ENCODE measurements at regions not wholly inside any gene's neighbourhood (a gene's known extent, or its start where the extent isn't known, plus 50 kb on each side); places are given as distances from the start of the nearest gene placed in this dataset.
"Not testable (repeated sequence)": the region's sequence is repeated elsewhere in the genome, so short reads cannot be mapped to it uniquely, and the experiment has no call there.

DNA sequence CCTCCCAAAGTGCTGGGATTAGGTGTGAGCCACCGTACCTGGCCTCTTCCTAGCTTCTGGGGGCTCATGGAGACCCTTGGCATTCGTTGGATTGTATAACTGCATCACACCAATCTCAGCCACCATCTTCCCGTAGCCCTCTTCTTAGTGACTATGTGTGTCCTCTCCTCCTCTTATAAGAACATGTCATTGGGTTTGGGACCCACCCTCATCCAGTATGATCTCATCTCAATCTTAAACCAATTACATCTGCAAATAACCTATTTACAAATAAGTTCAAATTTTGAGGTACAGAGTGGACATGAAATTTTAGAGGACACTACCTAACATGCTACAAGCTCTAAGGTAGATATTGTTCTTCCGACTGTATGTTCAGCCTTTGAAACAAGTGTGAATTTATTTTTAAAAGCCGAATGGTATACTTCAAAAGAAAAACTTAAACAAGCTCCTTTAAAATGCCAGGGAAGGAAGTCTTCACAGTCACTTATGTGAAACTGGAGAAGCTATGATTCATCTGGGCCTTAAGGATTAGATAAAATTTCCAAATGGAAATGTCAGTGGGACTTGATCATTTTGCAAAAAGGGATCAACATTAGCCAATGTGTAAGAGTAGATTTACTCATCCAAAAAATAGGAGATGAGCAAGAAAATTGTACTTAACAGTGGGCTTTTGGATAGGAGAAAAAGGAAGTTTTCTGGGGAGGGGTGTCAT, 225.7 kb downstream of the MEX3B start:
- DNase-seq = no peak

DNA sequence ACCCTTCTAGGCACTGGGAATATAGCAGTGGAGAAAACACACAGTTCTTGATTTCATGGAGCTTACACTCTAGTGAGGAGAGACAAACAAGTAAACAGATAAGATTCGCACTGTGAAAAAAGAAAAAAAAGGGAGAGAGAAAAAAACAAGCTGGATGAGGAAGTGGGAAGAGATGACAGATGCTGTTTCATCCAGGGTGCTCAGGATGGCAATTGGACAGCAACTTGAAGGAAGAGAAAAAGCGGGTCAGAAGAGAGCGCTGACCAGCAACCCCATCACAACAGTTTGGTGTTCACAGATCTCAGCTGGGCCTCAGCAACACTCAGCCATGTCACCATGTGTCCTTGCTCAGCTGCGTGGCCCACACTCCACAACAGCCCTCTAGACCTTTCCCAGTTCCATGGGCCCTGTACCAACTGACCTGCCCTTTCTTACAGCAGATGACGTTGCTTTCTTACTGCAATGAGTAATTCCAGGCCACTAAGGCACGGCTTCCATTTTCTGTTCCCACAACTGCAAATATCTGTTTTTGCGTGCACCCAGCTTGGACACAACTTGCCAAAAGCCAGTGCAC, 230.8 kb downstream of the MEX3B start:
- DNase-seq = no peak

DNA sequence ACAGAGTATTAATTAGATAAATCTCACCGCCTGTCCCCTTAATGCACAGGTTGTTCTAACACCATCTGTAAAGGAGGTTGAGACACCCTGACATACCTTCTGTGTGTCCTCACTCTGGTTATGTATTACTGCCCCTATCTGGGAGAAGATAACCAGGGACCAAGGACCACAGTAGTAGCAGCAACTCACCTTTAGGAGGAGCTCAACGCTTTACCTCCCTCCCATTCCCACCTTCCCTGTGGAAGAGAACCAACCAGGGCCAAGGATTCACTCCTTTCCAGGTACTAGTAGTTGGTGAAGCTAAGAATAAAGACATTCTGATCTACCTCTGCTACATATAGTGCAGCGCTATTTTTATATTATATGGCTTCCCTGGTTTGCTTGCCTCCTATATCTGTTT, 232.6 kb downstream of the MEX3B start:
- no peak for DNase-seq

DNA sequence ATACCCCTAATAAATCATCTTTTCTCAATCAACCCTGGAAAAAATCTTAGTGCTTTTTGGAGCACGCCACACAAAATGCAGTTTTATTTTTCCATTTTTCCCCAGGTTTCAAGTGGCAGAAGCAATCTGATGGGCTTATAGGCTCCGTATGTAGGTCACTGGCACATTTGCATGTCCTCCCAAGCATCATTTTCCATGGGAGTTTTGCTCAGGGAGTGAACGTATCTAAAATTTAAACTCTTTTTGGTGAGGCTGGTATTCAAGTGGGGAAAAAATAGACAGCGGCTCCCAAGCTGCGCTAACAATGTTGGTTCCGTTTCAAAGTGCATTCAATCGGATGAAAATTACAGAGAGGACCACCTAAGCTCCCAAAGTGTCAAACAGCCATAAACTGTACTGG, 233.4 kb downstream of the MEX3B start:
- peak; percentile 23 for DNase-seq

DNA sequence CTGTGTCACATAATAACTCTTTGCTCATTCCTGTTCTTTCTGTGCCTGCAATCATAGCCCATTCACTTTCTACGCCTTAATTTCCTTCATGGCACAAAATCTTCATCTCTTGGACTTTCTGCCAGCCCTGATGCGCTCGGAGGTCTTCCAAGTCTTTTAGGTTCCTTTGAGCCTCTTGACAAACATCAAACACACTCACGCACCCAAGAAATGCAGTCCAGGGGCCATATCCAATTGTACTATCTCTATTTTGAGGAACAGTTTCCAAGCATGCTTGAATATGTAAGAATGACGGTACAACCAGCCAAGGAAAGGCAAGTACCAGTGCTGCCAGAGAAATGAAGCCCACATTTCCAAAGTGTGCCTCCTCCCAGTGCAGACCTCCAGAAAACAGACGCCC, 234.1 kb downstream of the MEX3B start:
- no peak for DNase-seq

DNA sequence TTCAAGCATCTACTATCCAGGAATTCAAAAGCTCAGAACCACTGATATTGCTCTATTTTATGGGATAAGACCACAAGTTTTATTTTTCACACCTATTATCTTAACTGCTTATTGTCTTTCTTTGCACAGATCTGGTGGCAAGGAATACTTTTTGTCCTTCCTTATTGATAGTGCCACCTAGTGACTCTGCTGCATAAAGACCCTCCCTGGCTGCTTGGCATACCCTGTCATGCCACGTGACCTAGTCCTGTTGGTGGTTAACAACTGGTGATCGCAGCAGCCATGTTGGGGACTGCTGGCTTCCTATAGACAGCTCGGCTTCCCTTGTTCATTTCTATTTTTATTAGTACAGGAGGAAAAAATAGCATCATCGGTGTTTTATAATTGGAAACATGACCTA, 236.3 kb downstream of the MEX3B start:
- DNase-seq = no peak

- DNase-seq = no peak
These were observed 238.0 kb downstream of the MEX3B start for GRCh38 chr15:81807806-81808205.

GRCh38 chr15:81807186-81807585, 238.6 kb downstream of the MEX3B start:
- DNase-seq = no peak

DNA sequence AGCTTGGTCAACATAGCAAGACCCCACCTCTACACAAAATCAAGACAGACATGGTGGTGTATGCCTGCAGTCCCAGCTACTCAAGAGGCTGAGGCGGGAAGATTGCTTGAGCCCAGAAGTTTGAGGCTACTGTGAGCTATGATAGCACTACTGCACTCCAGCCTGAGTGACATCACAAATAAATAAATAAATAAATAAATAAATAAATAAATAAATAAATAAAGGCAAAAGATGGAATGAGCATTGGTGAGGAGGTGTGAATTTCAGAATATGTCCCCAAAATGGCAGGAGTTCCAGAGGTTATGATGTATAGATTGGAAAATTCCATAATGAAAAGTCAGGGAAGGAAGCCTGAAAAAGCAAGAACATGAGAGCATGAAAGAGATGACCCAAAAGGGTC, 249.9 kb downstream of the MEX3B start:
- no peak for DNase-seq

GRCh38 chr15:81792646-81793045, 253.2 kb downstream of the MEX3B start:
- DNase-seq = no peak

GRCh38 chr15:81791322-81791721, 254.5 kb downstream of the MEX3B start:
- DNase-seq = not testable (repeated sequence)

DNA sequence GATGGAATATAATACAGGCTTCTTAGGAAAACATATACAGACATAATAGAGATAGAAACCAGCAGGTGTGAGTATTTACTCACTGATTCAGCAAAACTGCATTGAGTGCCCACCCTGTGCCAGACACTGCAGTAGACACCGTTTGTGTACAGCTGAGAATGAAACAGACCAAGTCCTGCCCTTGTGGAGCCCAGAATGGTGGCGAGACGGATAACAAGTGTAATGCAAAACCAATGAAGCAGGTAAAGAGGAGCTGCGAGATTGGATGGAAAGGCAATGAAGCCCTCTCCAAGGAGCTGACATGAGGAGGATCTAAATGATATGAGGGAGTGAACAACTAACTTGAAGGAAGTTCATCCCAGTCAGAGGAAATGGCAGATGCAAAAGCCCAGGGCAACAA, 256.4 kb downstream of the MEX3B start:
- no peak for DNase-seq

DNA sequence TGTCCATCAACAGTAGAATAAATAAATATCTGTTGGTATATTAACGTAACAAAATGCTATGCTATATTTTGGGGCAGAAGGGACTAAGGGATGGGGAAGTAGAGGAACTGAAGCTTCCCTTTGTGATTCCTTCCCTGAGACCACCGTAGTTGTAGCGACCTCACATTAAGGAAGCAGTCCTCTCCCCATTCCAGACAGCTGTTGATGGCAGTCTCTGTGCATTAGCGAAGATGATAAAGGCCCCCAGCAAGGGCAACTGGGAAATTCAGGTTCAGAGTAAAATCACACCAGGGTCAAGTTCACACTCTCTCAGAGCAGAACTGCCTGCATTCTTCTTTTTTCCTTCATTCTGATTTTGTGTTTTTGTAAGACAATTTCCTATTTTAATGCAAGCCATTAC, 259.0 kb downstream of the MEX3B start:
- DNase-seq = no peak

GRCh38 chr15:81785679-81786078, 260.1 kb downstream of the MEX3B start:
- no peak for DNase-seq

- peak; percentile 4 for DNase-seq
These were observed 260.6 kb downstream of the MEX3B start for GRCh38 chr15:81785181-81785580.

- DNase-seq = no peak
These were observed 261.1 kb downstream of the MEX3B start for GRCh38 chr15:81784751-81785150.

- DNase-seq = no peak
These were observed 262.2 kb downstream of the MEX3B start for GRCh38 chr15:81783586-81783985.

DNA sequence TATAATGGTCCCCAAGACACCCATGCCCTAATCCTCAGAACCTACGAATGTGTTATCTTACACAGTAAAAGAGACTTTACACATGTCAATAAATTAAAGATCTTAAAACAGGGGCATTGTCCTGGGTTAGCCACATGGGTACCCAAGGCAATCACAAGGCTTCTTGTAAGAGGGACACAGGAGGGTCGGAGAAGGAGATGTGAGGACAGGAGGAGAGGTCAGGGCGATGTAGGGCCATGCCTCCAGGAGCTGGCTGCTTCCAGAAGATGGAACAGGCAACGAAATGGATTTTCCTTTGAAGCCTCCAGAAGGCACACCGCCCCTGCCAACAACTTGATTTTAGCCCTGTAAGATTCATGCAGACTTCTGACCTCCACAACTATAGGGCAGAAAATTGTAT, 262.7 kb downstream of the MEX3B start:
- no peak for DNase-seq

DNA sequence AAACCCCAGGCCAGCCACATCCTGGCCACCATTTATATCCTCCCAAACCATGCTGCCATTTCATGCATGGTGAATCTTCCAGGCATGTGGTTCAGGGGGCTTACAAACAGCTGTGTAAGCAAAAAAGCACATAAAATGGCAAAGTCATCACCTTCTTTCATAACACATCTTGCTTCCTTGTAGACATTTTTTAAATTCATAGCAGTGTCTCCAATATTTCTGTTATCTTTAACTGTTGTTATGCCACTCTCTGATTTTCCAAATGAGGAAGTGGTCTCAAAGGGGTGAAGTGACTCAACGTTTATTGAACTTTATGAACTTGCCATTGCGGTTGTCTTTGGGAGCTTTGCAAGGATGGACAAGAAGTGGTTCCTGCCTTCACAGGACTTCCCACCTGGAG, 264.4 kb downstream of the MEX3B start:
- DNase-seq = no peak

- no peak for DNase-seq
These were observed 264.9 kb downstream of the MEX3B start for GRCh38 chr15:81780966-81781365.

- DNase-seq = no peak
These were observed 266.6 kb downstream of the MEX3B start for GRCh38 chr15:81779181-81779580.

DNA sequence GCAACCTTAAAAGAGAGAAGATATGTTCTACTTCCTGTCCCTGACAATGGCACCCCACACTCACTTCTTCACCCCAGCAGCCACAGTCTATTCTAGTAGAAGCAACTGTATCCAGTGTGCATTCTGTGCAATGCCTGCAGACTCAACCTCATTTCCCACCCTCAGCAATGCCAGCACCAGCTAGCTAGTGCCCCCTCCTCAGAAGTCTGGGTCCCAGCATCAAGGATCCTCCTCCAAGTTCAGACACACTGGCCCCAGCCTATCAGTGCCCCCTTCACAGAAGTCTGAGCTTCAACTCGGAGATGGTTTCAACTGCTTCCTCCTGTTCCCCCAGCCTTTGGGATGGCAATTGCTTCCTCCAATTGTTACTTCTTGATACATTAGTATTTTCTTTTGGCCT, 268.3 kb downstream of the MEX3B start:
- no peak for DNase-seq

GRCh38 chr15:81776976-81777375, 268.8 kb downstream of the MEX3B start:
- DNase-seq = no peak

DNA sequence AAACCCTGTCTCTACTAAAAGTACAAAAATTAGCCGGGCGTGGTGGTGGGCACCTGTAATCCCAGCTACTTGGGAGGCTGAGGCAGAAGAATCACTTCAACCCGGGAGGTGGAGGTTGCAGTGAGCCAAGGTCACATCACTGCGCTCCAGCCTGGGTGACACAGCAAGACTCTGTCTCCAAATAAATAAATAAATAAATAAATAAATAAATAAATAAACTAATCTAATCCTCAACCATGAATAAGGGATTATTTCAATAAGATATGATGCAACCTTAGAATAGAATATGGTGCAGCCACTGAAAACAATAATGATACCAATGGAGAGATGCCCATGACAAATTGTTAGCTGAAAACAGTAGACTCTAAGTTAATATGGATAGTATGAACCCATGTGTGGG, 270.0 kb downstream of the MEX3B start:
- DNase-seq = not testable (repeated sequence)

DNA sequence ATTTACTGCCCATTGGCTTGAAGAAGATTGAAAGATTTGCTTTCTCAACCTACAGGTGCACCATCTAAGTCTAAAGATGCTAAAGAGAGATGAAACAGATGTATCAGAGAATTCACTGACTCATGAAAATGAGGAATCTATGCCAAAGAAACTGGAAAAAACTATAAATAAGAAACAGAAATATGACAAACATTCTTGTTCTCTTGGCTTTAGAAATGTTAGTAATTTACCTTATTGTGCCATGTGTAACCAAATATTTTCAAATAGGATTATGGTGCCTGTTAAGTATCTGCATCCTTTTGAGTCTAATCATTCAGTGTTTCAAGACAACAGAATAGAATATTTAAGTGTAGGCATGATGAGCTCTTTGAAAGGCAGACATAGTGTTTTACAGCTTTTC, 271.5 kb downstream of the MEX3B start:
- DNase-seq = no peak

Measured in skin of body (tissue), 1 donor.